Panc1 (cell line): ENCODE measurements at regions not wholly inside any gene's neighbourhood (a gene's known extent, or its start where the extent isn't known, plus 50 kb on each side); places are given as distances from the start of the nearest gene placed in this dataset.

Experiments
- CTCF ChIP-seq: fragments of 450-650 bp; IDR thresholded peaks from 2 replicates; pipeline ENCODE4 v1.5.1; 2017; ENCODE audit warnings: mild to moderate bottlenecking
- POLR2AphosphoS5 ChIP-seq: IDR thresholded peaks from 2 replicates; pipeline ENCODE4 v1.6.1; 2012; ENCODE audit warnings: mild to moderate bottlenecking, low read depth, low read length, moderate library complexity
- SIN3A ChIP-seq: IDR thresholded peaks from 2 replicates; pipeline ENCODE4 v1.6.1; 2012; ENCODE audit warnings: low read depth, mild to moderate bottlenecking, low read length, moderate library complexity, borderline replicate concordance; ENCODE audit not compliant: insufficient read depth
- TF ChIP-seq, protein P1 (sequence below), 2 experiments: IDR thresholded peaks; 2 replicates each; pipeline ENCODE4 v1.6.1; 2011 to 2012; ENCODE audit warnings: low read depth in 2 of 2, control low read depth in 1 of 2, low read length in 1 of 2, mild to moderate bottlenecking in 1 of 2, moderate library complexity in 1 of 2; ENCODE audit not compliant: insufficient read depth in 1 of 2

DNA sequence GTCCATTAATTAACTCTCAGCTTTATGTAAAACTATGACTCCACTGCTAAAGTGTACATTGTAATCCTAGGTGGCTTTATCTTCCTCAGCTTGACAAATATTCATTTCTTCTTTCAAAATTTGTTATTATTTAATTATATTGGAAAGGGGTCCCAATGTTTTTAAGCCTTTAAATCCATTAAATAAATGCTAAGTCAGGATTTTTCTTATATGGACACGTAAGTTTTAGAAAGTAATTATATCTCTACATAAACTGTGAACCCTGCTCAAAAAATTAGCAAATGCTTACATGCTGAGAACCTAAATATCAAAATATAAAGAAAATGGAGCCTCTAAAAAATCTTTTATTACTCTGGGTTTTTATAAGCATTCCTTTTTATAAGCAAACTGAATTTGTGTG is 78.2 kb upstream of the MIR17HG start:
- no peak for TF ChIP-seq CTCF
- TF ChIP-seq, protein P1, sequence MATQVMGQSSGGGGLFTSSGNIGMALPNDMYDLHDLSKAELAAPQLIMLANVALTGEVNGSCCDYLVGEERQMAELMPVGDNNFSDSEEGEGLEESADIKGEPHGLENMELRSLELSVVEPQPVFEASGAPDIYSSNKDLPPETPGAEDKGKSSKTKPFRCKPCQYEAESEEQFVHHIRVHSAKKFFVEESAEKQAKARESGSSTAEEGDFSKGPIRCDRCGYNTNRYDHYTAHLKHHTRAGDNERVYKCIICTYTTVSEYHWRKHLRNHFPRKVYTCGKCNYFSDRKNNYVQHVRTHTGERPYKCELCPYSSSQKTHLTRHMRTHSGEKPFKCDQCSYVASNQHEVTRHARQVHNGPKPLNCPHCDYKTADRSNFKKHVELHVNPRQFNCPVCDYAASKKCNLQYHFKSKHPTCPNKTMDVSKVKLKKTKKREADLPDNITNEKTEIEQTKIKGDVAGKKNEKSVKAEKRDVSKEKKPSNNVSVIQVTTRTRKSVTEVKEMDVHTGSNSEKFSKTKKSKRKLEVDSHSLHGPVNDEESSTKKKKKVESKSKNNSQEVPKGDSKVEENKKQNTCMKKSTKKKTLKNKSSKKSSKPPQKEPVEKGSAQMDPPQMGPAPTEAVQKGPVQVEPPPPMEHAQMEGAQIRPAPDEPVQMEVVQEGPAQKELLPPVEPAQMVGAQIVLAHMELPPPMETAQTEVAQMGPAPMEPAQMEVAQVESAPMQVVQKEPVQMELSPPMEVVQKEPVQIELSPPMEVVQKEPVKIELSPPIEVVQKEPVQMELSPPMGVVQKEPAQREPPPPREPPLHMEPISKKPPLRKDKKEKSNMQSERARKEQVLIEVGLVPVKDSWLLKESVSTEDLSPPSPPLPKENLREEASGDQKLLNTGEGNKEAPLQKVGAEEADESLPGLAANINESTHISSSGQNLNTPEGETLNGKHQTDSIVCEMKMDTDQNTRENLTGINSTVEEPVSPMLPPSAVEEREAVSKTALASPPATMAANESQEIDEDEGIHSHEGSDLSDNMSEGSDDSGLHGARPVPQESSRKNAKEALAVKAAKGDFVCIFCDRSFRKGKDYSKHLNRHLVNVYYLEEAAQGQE (IDR thresholded peaks at IDR 0.05; ENCODE audit: insufficient read depth in 1 of 2, low read depth in 2 of 2, low read length in 1 of 2) = no peak
- no peak for TF ChIP-seq SIN3A
- TF ChIP-seq POLR2AphosphoS5 = no peak
